Neural progenitor cell (in vitro differentiated cells): ENCODE measurements at regions not wholly inside any gene's neighbourhood (a gene's known extent, or its start where the extent isn't known, plus 50 kb on each side); places are given as distances from the start of the nearest gene placed in this dataset.

Experiments
- DNase-seq: peaks from one replicate; pipeline ENCODE4 v3.0.0-alpha.2; 2016; ENCODE audit warnings: low spot score
- H2AFZ ChIP-seq: fragments of 200-600 bp; sonication (generic); replicated peaks from 2 replicates; pipeline ENCODE4 v1.6.1; 2016; ENCODE audit warnings: antibody characterized with exemption
- H3F3A ChIP-seq: fragments of 200-600 bp; sonication (generic); 2 replicates; pipeline ENCODE4 v1.6.1; 2016; ENCODE audit warnings: antibody characterized with exemption, low read depth
- H3K27ac ChIP-seq: fragments of 200-600 bp; sonication (generic); 2 replicates; pipeline ENCODE4 v1.5.1; 2016; ENCODE audit warnings: mild to moderate bottlenecking
- H3K27me3 ChIP-seq: fragments of 200-600 bp; sonication (generic); 2 replicates; pipeline ENCODE4 v1.6.1; 2016; ENCODE audit warnings: mild to moderate bottlenecking, moderate library complexity
- H3K36me3 ChIP-seq: fragments of 200-600 bp; sonication (generic); 2 replicates; pipeline ENCODE4 v1.5.1; 2016
- H3K4me1 ChIP-seq: fragments of 200-600 bp; sonication (generic); 2 replicates; pipeline ENCODE4 v1.6.1; 2016; ENCODE audit warnings: mixed run types
- H3K4me2 ChIP-seq: fragments of 200-600 bp; sonication (generic); 2 replicates; pipeline ENCODE4 v1.6.1; 2016
- H3K4me3 ChIP-seq: fragments of 200-600 bp; sonication (generic); 2 replicates; pipeline ENCODE4 v1.5.1; 2016
- H3K79me2 ChIP-seq: fragments of 200-600 bp; sonication (generic); 2 replicates; pipeline ENCODE4 v1.6.1; 2016; ENCODE audit warnings: low read depth
- H3K9ac ChIP-seq: fragments of 200-600 bp; sonication (generic); 2 replicates; pipeline ENCODE4 v1.6.1; 2016
- H3K9me3 ChIP-seq: fragments of 200-600 bp; sonication (generic); 2 replicates; pipeline ENCODE4 v1.5.1; 2016; ENCODE audit warnings: low read depth
- H4K20me1 ChIP-seq: fragments of 200-600 bp; sonication (generic); 2 replicates; pipeline ENCODE4 v1.6.1; 2016; ENCODE audit warnings: low read depth
- H3K27ac Mint-ChIP-seq: 3 replicates; pipeline ENCODE4 v1.8.0; 2021; ENCODE audit warnings: mixed read lengths
- H3K27me3 Mint-ChIP-seq: 2 replicates; pipeline ENCODE4 v1.8.0; 2022; ENCODE audit warnings: low read depth, mild to moderate bottlenecking, inconsistent platforms, moderate library complexity, mixed read lengths; ENCODE audit not compliant: insufficient read depth
- H3K36me3 Mint-ChIP-seq: 3 replicates; pipeline ENCODE4 v1.8.0; 2021; ENCODE audit warnings: mixed read lengths
- H3K4me1 Mint-ChIP-seq: 3 replicates; pipeline ENCODE4 v1.8.0; 2021; ENCODE audit warnings: mixed read lengths
- H3K4me3 Mint-ChIP-seq: 3 replicates; pipeline ENCODE4 v1.8.0; 2021; ENCODE audit warnings: mild to moderate bottlenecking, moderate library complexity, mixed read lengths
- H3K9me3 Mint-ChIP-seq: 3 replicates; pipeline ENCODE4 v1.8.0; 2020; ENCODE audit warnings: mixed read lengths
- CTCF ChIP-seq: fragments of 200-600 bp; sonication (generic); IDR thresholded peaks from 2 replicates; pipeline ENCODE4 v1.5.1; 2017; ENCODE audit warnings: antibody characterized with exemption, mild to moderate bottlenecking
- EZH2 ChIP-seq: fragments of 200-600 bp; sonication (generic); IDR thresholded peaks from 2 replicates; pipeline ENCODE4 v1.6.1; 2017; ENCODE audit warnings: antibody characterized with exemption, mild to moderate bottlenecking, moderate library complexity
- EZH2phosphoT487 ChIP-seq: fragments of 200-600 bp; sonication (generic); IDR thresholded peaks from 2 replicates; pipeline ENCODE4 v1.6.1; 2017; ENCODE audit warnings: antibody characterized with exemption

GRCh38 chrX:39855748-39856129 lies 242.0 kb downstream of the BCOR start:
- Mint-ChIP-seq H3K9me3 (peaks cover 17% of the 10 kb centered on the region), H3K4me3 (no peak overlapping the region), H3K36me3 (no peaks in the 10 kb centered on the region), H3K4me1 (peaks cover 36% of the 10 kb centered on the region), H3K27me3 (peaks cover 5% of the 10 kb centered on the region), H3K27ac (no peak overlapping the region)
- peaks cover 38% of the 10 kb centered on the region for H3K4me1 ChIP-seq
- H3K9ac ChIP-seq: no peak overlapping the region
- TF ChIP-seq EZH2phosphoT487 (no peak), EZH2 (no peak), CTCF (no peak)
- no peak overlapping the region for H2AFZ ChIP-seq
- H3K36me3 ChIP-seq: no peaks in the 10 kb centered on the region
- no peaks in the 10 kb centered on the region for H3K79me2 ChIP-seq
- H3K27ac ChIP-seq: no peak overlapping the region
- DNase-seq: no peak
- H3K4me3 ChIP-seq: no peak overlapping the region
- no peaks in the 10 kb centered on the region for H3K9me3 ChIP-seq
- H3F3A ChIP-seq: peaks cover 11% of the 10 kb centered on the region
- H3K27me3 ChIP-seq: no peaks in the 10 kb centered on the region
- no peak overlapping the region for H3K4me2 ChIP-seq
- no peaks in the 10 kb centered on the region for H4K20me1 ChIP-seq

- Mint-ChIP-seq H3K27ac (no peak overlapping the region), H3K9me3 (peaks cover 15% of the 10 kb centered on the region), H3K36me3 (no peaks in the 10 kb centered on the region), H3K4me3 (no peak overlapping the region), H3K27me3 (peaks cover 5% of the 10 kb centered on the region), H3K4me1 (peaks cover 37% of the 10 kb centered on the region)
- Histone ChIP-seq H3K79me2 (no peaks in the 10 kb centered on the region), H3F3A (peaks cover 20% of the 10 kb centered on the region), H3K27ac (no peak overlapping the region), H3K4me3 (no peak overlapping the region), H2AFZ (no peak overlapping the region), H3K4me1 (peaks cover 41% of the 10 kb centered on the region), H3K27me3 (no peaks in the 10 kb centered on the region), H3K4me2 (no peak overlapping the region), H4K20me1 (no peaks in the 10 kb centered on the region), H3K9me3 (no peaks in the 10 kb centered on the region), H3K36me3 (no peaks in the 10 kb centered on the region), H3K9ac (no peak overlapping the region)
- TF ChIP-seq EZH2: no peak
- DNase-seq: no peak
Observed at GRCh38 chrX:39856472-39857121, 241.2 kb downstream of the BCOR start.

GRCh38 chrX:39857780-39858179 lies 240.0 kb downstream of the BCOR start:
- no peaks in the 10 kb centered on the region for H4K20me1 ChIP-seq
- H3K79me2 ChIP-seq: no peaks in the 10 kb centered on the region
- no peak overlapping the region for H3K4me2 ChIP-seq
- H3K9me3 Mint-ChIP-seq: peaks cover 17% of the 10 kb centered on the region
- no peak overlapping the region for H2AFZ ChIP-seq
- TF ChIP-seq EZH2 (no peak), EZH2phosphoT487 (no peak), CTCF (no peak)
- no peak overlapping the region for H3K27ac ChIP-seq
- H3K4me3 Mint-ChIP-seq: no peak overlapping the region
- H3K36me3 Mint-ChIP-seq: no peaks in the 10 kb centered on the region
- no peak for DNase-seq
- no peak overlapping the region for H3K4me3 ChIP-seq
- peaks cover 31% of the 10 kb centered on the region for H3F3A ChIP-seq
- H3K27me3 Mint-ChIP-seq: peaks cover 5% of the 10 kb centered on the region
- no peak overlapping the region for H3K27ac Mint-ChIP-seq
- peaks cover 41% of the 10 kb centered on the region for H3K4me1 ChIP-seq
- no peaks in the 10 kb centered on the region for H3K27me3 ChIP-seq
- no peak overlapping the region for H3K9ac ChIP-seq
- H3K9me3 ChIP-seq: no peaks in the 10 kb centered on the region
- H3K4me1 Mint-ChIP-seq: peaks cover 29% of the 10 kb centered on the region
- no peaks in the 10 kb centered on the region for H3K36me3 ChIP-seq

- H3K27ac Mint-ChIP-seq: no peak overlapping the region
- no peak overlapping the region for H2AFZ ChIP-seq
Observed at GRCh38 chrX:39859991-39860861, 237.5 kb downstream of the BCOR start.

More at GRCh38 chrX:39859991-39860861, 237.5 kb downstream of the BCOR start:
- Histone ChIP-seq H3K36me3 (no peaks in the 10 kb centered on the region), H4K20me1 (no peaks in the 10 kb centered on the region), H3K9ac (no peak overlapping the region), H3K4me1 (peaks cover 34% of the 10 kb centered on the region), H3K4me3 (no peak overlapping the region), H3F3A (peaks cover 35% of the 10 kb centered on the region), H3K27me3 (no peaks in the 10 kb centered on the region), H3K4me2 (peak overlapping the region; percentile 64), H3K79me2 (no peaks in the 10 kb centered on the region), H3K9me3 (no peaks in the 10 kb centered on the region), H3K27ac (peak overlapping the region; percentile 92)
- peaks cover 22% of the 10 kb centered on the region for H3K4me1 Mint-ChIP-seq
- peak; percentile 70 for DNase-seq
- no peaks in the 10 kb centered on the region for H3K27me3 Mint-ChIP-seq
- no peaks in the 10 kb centered on the region for H3K36me3 Mint-ChIP-seq
- H3K9me3 Mint-ChIP-seq: peaks cover 18% of the 10 kb centered on the region
- TF ChIP-seq EZH2phosphoT487 (no peak), CTCF (no peak), EZH2 (no peak)
- H3K4me3 Mint-ChIP-seq: no peak overlapping the region
